Upper lobe of left lung (tissue), 4 donors: ENCODE measurements at regions not wholly inside any gene's neighbourhood (a gene's known extent, or its start where the extent isn't known, plus 50 kb on each side); places are given as distances from the start of the nearest gene placed in this dataset.

ENCODE experiments used
- EP300 ChIP-seq, 4 donors: sonication (generic); formaldehyde crosslinking; IDR thresholded peaks; one replicate each; pipeline ENCODE4 v1.5.1; 2017; ENCODE audit warnings: antibody characterized with exemption in 4 of 4, control low read depth in 2 of 4
- POLR2A ChIP-seq, 4 donors: fragments of 450-650 bp; IDR thresholded peaks; one replicate each; pipeline ENCODE4 v1.5.1; 2016 to 2017; ENCODE audit warnings: antibody characterized with exemption in 4 of 4, mild to moderate bottlenecking in 2 of 4
- POLR2AphosphoS5 ChIP-seq, 2 donors: sonication (generic); formaldehyde crosslinking; IDR thresholded peaks; one replicate each; pipeline ENCODE4 v1.5.1; 2017; ENCODE audit warnings: antibody characterized with exemption in 2 of 2
- TF ChIP-seq, protein P1 (sequence below), 6 experiments: fragments of 450-650 bp in 4 of 6; fragments of 200-600 bp in 2 of 6; sonication (generic) in 2 of 6; IDR thresholded peaks; one replicate each; pipeline ENCODE4 v1.5.1; 2016 to 2019; ENCODE audit warnings: antibody characterized with exemption in 6 of 6

DNA sequence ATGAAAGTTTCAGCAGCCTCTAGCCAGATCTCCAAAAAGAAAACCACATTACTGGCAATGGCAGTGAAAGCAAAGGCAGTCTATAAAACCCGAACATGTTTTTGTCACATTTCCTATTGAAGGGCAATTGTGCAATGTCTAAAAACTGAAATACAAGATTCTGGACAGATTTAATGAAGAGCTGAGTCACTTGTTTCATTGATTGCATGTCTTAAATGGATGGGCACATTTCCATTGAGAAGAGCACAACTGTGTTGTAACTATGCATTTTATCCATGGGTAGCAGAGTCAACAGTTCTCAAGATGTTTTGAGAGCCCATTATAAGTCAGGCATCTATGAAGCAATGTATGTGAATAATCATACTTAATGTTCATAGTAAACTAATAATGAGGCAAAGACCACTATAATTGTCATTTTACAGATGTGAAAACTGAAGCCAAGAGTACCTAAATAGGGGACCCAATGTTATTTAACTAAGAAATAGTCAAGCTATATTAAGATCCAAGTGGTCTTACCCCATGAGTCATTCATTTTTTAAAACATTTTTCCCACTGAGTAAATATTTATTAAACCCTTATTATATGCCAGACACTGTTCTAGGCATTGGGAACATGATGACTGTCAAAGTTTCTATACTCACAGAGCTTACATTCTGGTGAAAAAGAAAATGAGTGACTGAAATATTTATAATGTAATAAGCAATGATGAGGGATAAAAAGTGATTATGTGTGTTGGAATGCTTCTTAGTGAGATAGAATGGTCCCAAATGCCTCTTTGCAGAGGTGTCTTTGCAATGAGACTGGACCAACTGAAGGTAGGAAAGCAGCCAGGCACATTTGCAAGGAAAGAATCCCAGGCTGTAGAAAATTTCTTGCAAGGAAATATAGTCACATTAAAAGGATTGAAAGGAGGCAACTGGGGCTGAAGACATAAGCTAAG lies 818.9 kb upstream of the ACVR2A start:
- TF ChIP-seq, protein P1, sequence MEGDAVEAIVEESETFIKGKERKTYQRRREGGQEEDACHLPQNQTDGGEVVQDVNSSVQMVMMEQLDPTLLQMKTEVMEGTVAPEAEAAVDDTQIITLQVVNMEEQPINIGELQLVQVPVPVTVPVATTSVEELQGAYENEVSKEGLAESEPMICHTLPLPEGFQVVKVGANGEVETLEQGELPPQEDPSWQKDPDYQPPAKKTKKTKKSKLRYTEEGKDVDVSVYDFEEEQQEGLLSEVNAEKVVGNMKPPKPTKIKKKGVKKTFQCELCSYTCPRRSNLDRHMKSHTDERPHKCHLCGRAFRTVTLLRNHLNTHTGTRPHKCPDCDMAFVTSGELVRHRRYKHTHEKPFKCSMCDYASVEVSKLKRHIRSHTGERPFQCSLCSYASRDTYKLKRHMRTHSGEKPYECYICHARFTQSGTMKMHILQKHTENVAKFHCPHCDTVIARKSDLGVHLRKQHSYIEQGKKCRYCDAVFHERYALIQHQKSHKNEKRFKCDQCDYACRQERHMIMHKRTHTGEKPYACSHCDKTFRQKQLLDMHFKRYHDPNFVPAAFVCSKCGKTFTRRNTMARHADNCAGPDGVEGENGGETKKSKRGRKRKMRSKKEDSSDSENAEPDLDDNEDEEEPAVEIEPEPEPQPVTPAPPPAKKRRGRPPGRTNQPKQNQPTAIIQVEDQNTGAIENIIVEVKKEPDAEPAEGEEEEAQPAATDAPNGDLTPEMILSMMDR (IDR thresholded peaks at IDR 0.05): no peak
- TF ChIP-seq POLR2A (IDR thresholded peaks at IDR 0.05) (no peak), POLR2AphosphoS5 (IDR thresholded peaks at IDR 0.05) (peak in 1 of 2 donors; percentile 15), EP300 (IDR thresholded peaks at IDR 0.05) (no peak)
